ENCODE measurements at regions not wholly inside any gene's neighbourhood (a gene's known extent, or its start where the extent isn't known, plus 50 kb on each side); places are given as distances from the start of the nearest gene placed in this dataset.
A peak's percentile ranks its signal among the peaks of the same experiment; 100 is the strongest.

- no peak for TF ChIP-seq CTCF (IDR thresholded peaks at IDR 0.05; ENCODE audit: low read length, missing control alignments)
- no peak for DNase-seq (ENCODE audit: low read depth)
- H3K4me3 ChIP-seq (replicated peaks; ENCODE audit: low read depth, low read length), result no peak overlapping the region
Measured at GRCh38 chr2:18368008-18368407, 192.4 kb downstream of the RDH14 start.

GRCh38 chr2:18365342-18365741, 195.1 kb downstream of the RDH14 start:
- no peak overlapping the region for H3K4me3 ChIP-seq (replicated peaks; ENCODE audit: low read depth, low read length)
- TF ChIP-seq CTCF (IDR thresholded peaks at IDR 0.05; ENCODE audit: low read length, missing control alignments), result no peak
- DNase-seq (ENCODE audit: low read depth), result no peak

GRCh38 chr2:18363348-18363747, 197.1 kb downstream of the RDH14 start:
- DNase-seq (ENCODE audit: low read depth), result no peak
- no peak overlapping the region for H3K4me3 ChIP-seq (replicated peaks; ENCODE audit: low read depth, low read length)
- no peak for TF ChIP-seq CTCF (IDR thresholded peaks at IDR 0.05; ENCODE audit: low read length, missing control alignments)

- DNase-seq (ENCODE audit: low read depth), result peak; percentile 73
- H3K4me3 ChIP-seq (replicated peaks; ENCODE audit: low read depth, low read length), result no peak overlapping the region
- no peak for TF ChIP-seq CTCF (IDR thresholded peaks at IDR 0.05; ENCODE audit: low read length, missing control alignments)
Measured at GRCh38 chr2:18362696-18363095, 197.8 kb downstream of the RDH14 start.

- H3K4me3 ChIP-seq (replicated peaks; ENCODE audit: low read depth, low read length), result no peak overlapping the region
- no peak for DNase-seq (ENCODE audit: low read depth)
- TF ChIP-seq CTCF (IDR thresholded peaks at IDR 0.05; ENCODE audit: low read length, missing control alignments), result no peak
Measured at GRCh38 chr2:18357537-18357936, 202.9 kb downstream of the RDH14 start.

- peak; percentile 52 for DNase-seq (ENCODE audit: low read depth)
- TF ChIP-seq CTCF (IDR thresholded peaks at IDR 0.05; ENCODE audit: low read length, missing control alignments), result no peak
- H3K4me3 ChIP-seq (replicated peaks; ENCODE audit: low read depth, low read length), result no peak overlapping the region
Measured at GRCh38 chr2:18356676-18357075, 203.8 kb downstream of the RDH14 start.

GRCh38 chr2:18349421-18349820, 211.0 kb downstream of the RDH14 start:
- no peak for DNase-seq (ENCODE audit: low read depth)
- H3K4me3 ChIP-seq (replicated peaks; ENCODE audit: low read depth, low read length), result no peak overlapping the region
- TF ChIP-seq CTCF (IDR thresholded peaks at IDR 0.05; ENCODE audit: low read length, missing control alignments), result no peak

Measured in fibroblast of pulmonary artery (primary cell).